Heart right ventricle (tissue), 16 donors: ENCODE measurements at regions not wholly inside any gene's neighbourhood (a gene's known extent, or its start where the extent isn't known, plus 50 kb on each side); places are given as distances from the start of the nearest gene placed in this dataset.

Experiments used
- ATAC-seq, 8 donors: fragments of 200-7000 bp; cut with Tn5 transposase; one replicate each; pipeline ENCODE4 v1.9.1; 2020; ENCODE audit warnings: mild to moderate bottlenecking in 8 of 8, moderate library complexity in 8 of 8, moderate number of reproducible peaks in 1 of 8
- DNase-seq, 2 donors: peaks; one replicate each; pipeline ENCODE4 v3.0.0-alpha.2; 2020
- H3K27ac ChIP-seq, 10 donors: fragments of 200-600 bp; sonication (generic) in 2 of 10; one replicate each; pipeline versions ENCODE4 v1.5.0 to v1.8.0; 2020 to 2022; ENCODE audit warnings: mild to moderate bottlenecking in 3 of 10
- H3K27me3 ChIP-seq, 7 donors: fragments of 200-600 bp; one replicate each; pipeline ENCODE4 v1.8.0; 2021 to 2022; ENCODE audit warnings: mild to moderate bottlenecking in 2 of 7
- H3K36me3 ChIP-seq, 9 donors: fragments of 200-600 bp; sonication (generic) in 1 of 9; one replicate each; pipeline versions ENCODE4 v1.5.0 to v1.8.0; 2020 to 2022; ENCODE audit warnings: mild to moderate bottlenecking in 2 of 9
- H3K4me1 ChIP-seq, 9 donors: fragments of 200-600 bp; sonication (generic) in 1 of 9; one replicate each; pipeline versions ENCODE4 v1.5.0 to v1.8.0; 2020 to 2022; ENCODE audit warnings: mild to moderate bottlenecking in 4 of 9
- H3K4me3 ChIP-seq, 10 donors: fragments of 200-600 bp; sonication (generic) in 2 of 10; one replicate each; pipeline versions ENCODE4 v1.5.0 to v1.8.0; 2020 to 2022; ENCODE audit warnings: mild to moderate bottlenecking in 7 of 10, moderate library complexity in 2 of 10
- H3K9me3 ChIP-seq, 11 donors: fragments of 200-600 bp in 10 of 11; sonication (generic) in 2 of 11; one replicate each; pipeline versions ENCODE4 v1.5.0 to v1.8.0; 2013 to 2022; ENCODE audit warnings: mild to moderate bottlenecking in 2 of 11, control low read depth in 1 of 11, moderate library complexity in 1 of 11
- WGBS, 2 donors: extraction: QIAGEN DNeasy Blood & Tissue Kit; methylation state at CpG; one replicate each; pipeline ENCODE4 v1.1.7; 2013; ENCODE audit warnings: inconsistent platforms in 1 of 2; 5-methylcytosine and 5-hydroxymethylcytosine counted together
- intact Hi-C, 10 donors: fragments of 100-400 bp; cut with DNase I; formaldehyde crosslinking; loops; one replicate each; pipeline versions ENCODE4 v1.11.1 to v1.14.2; 2022
- TF ChIP-seq, protein P1 (sequence below), 9 donors: fragments of 200-600 bp; sonication (generic) in 2 of 9; IDR thresholded peaks; one replicate each; pipeline versions ENCODE4 v1.5.0 to v1.8.0; 2021 to 2022; ENCODE audit warnings: antibody characterized with exemption in 9 of 9, mild to moderate bottlenecking in 5 of 9, moderate library complexity in 1 of 9
- donor health status: Arrhythmogenic right ventricular cardiomyopathy.
- donor health status: ischemic (EF 13 %, LVEDD 7.1; RV severe dilation, severe dysfunction).
- donor health status: healthy with polysubstance abuse.
- donor health status: DM: no; HTN: yes; CAD: no.
- donor health status: DM: no; HTN: no; CAD: no.
- donor health status: ischemic (EF 25% LVEDD 6.9; RV normal size, moderate dysfunction).
- donor health status: ischemic (EF 25% LVEDD 5.7; RV mildly dilated, moderate dysfunction).
- donor health status: healthy.
- donor health status: DM: yes; HTN: yes; CAD: no.
- donor health status: Ischemic cardiomyopathy.
- donor health status: ischemic (EF 35%, LVEDD 5.7; RV mildly dilated, moderate dysfunction).
- donor health status: nonischemic (EF 11% LVEDD 7.7; RV severe dilation, severe dysfunction).
- donor health status: DM: yes; HTN: yes; CAD: no.
- donor health status: PGD.
- donor health status: ischemic (EF 29% LVEDD 5.4; RV normal size, mild dysfunction).
- donor health status: nonischemic (EF 23%, LVEDD 6.1; RV moderate dilation, normal function).

DNA sequence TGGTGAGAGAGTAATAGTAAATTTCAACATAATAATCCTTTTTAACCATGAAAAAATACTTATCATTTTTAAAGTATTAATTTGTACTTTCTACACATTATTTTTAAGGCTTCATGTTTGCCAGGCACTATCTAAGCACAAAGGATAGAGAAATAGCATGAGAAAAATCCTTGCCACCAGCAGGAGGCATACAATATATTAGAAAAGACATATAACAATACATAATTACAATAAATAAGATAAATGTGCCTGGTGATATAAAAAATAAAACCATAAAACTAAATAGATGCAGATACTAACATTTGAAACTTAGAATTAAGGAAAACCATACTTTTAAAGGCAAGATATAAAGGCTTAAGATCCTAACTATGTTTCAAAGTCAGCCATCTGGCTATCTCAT lies 1256.4 kb downstream of the DIAPH3 start:
- H3K27ac ChIP-seq = no peak overlapping the region
- H3K36me3 ChIP-seq = no peaks in the 10 kb centered on the region
- no peak for ATAC-seq
- H3K9me3 ChIP-seq = peaks cover 0 to 6% (median 0%) of the 10 kb centered on the region in 11 donors
- DNase-seq = no peak
- intact Hi-C loops = no loop called here
- H3K27me3 ChIP-seq = no peaks in the 10 kb centered on the region
- no peak overlapping the region for H3K4me3 ChIP-seq
- TF ChIP-seq, protein P1, sequence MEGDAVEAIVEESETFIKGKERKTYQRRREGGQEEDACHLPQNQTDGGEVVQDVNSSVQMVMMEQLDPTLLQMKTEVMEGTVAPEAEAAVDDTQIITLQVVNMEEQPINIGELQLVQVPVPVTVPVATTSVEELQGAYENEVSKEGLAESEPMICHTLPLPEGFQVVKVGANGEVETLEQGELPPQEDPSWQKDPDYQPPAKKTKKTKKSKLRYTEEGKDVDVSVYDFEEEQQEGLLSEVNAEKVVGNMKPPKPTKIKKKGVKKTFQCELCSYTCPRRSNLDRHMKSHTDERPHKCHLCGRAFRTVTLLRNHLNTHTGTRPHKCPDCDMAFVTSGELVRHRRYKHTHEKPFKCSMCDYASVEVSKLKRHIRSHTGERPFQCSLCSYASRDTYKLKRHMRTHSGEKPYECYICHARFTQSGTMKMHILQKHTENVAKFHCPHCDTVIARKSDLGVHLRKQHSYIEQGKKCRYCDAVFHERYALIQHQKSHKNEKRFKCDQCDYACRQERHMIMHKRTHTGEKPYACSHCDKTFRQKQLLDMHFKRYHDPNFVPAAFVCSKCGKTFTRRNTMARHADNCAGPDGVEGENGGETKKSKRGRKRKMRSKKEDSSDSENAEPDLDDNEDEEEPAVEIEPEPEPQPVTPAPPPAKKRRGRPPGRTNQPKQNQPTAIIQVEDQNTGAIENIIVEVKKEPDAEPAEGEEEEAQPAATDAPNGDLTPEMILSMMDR (IDR thresholded peaks at IDR 0.05) = peak in 2 of 9 donors; percentile 15 to 21
- peaks cover 0 to 7% (median 0%) of the 10 kb centered on the region in 9 donors for H3K4me1 ChIP-seq

DNA sequence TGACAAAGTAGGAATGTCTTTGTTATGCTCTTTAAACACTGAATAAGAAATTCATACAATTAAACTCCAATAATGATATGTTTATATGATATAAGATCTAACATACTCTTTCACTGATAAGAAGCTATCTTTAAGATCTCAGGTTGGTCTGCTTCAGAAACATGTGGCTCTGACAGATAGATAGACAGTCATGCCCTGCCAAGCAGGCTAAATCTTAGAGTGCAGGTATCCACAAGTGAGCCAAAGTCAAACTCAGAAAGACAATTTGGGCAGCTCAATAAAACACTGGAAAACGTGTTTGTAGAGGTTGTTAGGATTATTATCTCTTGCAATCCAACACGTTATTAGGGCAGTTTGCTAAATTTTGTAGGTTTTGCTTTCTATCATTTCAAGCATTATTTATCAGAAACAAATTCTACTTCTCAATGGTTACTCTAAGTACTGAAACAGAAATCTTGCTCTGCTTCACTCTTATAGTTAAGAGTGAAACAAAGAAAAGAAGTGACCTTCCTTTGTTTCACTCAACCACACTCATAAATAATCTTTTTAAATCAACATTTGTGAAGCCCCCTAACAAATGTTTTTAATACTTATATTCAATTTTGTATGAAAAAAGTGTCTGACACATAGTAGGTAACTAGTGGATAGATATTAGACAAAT lies 1255.6 kb downstream of the DIAPH3 start:
- Histone ChIP-seq H3K27ac (no peak overlapping the region), H3K9me3 (peaks cover 0 to 6% (median 0%) of the 10 kb centered on the region in 11 donors), H3K36me3 (no peaks in the 10 kb centered on the region), H3K27me3 (no peaks in the 10 kb centered on the region), H3K4me1 (peaks cover 0 to 7% (median 0%) of the 10 kb centered on the region in 9 donors), H3K4me3 (no peak overlapping the region)
- WGBS, 2 donors = 83 to 84% methylated on average over 2 of the region's 2 CpGs
- DNase-seq (no peak), ATAC-seq (no peak)
- TF ChIP-seq, protein P1 (IDR thresholded peaks at IDR 0.05) = no peak
- intact Hi-C loops = no loop called here

DNA sequence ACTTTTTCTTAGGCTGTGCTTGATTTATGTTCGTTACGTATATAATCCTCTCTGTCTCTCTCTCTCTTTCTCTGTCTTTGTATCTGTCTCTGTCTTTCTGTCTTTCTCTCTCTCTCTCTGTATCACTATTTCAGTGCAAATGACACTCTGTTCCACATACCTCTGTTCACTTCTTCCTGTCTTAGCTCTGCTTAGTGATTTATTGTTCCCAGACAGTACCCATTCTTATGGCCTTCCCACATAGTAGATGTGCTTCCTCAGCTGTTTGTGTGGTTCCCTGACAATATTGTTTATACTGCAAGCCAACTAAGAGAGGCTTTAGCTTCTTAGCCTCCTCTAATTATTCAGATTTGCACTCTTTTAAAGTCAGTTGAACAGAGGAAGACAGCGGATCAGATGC lies 1244.2 kb downstream of the DIAPH3 start:
- intact Hi-C loops = no loop called here
- WGBS, 2 donors = 94 to 96% methylated on average over 3 of the region's 3 CpGs
- TF ChIP-seq, protein P1 (IDR thresholded peaks at IDR 0.05) = no peak

DNA sequence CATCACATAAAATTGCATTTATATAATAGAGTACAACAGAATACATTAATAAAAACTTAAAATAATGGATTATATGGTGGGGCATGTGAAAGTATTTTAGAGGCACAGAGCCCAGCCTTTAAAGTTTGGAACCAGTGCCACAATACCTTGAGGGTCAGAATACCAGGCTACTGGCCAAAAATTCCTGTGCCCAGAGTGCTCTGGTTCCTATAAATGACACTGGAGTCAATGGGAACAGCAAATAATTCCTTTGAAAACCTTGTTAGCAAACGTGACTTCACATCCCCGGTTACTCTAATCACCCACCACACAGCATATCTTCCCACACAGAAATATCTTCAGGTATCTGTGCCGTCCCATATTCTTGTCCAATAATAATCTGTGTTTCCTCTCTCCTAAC lies 1242.6 kb downstream of the DIAPH3 start:
- Histone ChIP-seq H3K4me1 (peaks cover 0 to 4% (median 0%) of the 10 kb centered on the region in 9 donors), H3K4me3 (no peak overlapping the region), H3K27ac (no peak overlapping the region), H3K27me3 (no peaks in the 10 kb centered on the region), H3K36me3 (no peaks in the 10 kb centered on the region), H3K9me3 (no peaks in the 10 kb centered on the region)
- intact Hi-C loops = no loop called here
- TF ChIP-seq, protein P1 (IDR thresholded peaks at IDR 0.05) = no peak
- ATAC-seq (peak in 3 of 8 donors; percentile 57 to 66 (median 64)), DNase-seq (no peak)
- 39 to 51% methylated on average over 3 of the region's 3 CpGs for WGBS, 2 donors

More for the DNA sequence above, 1244.2 kb downstream of the DIAPH3 start:
- no peaks in the 10 kb centered on the region for H3K36me3 ChIP-seq
- no peaks in the 10 kb centered on the region for H3K27me3 ChIP-seq
- H3K27ac ChIP-seq = no peak overlapping the region
- no peak overlapping the region for H3K4me3 ChIP-seq
- DNase-seq (no peak), ATAC-seq (no peak)
- H3K4me1 ChIP-seq = peaks cover 0 to 4% (median 0%) of the 10 kb centered on the region in 9 donors
- H3K9me3 ChIP-seq = no peaks in the 10 kb centered on the region
